C4-2B (cell line): ENCODE measurements at regions not wholly inside any gene's neighbourhood (a gene's known extent, or its start where the extent isn't known, plus 50 kb on each side); places are given as distances from the start of the nearest gene placed in this dataset.

ENCODE experiments used
- CTCF ChIP-seq: fragments of 450-650 bp; conservative IDR thresholded peaks from 2 replicates; pipeline ENCODE4 v1.5.1; 2017; ENCODE audit warnings: mild to moderate bottlenecking
- ZFX ChIP-seq: fragments of 450-650 bp; IDR thresholded peaks from 2 replicates; pipeline ENCODE4 v1.6.1; 2017

GRCh38 chr4:184929476-184929875 is 88.8 kb upstream of the HELT start:
- TF ChIP-seq CTCF (no peak), ZFX (no peak)
